Esophagus squamous epithelium (tissue), 5 donors: ENCODE measurements at regions not wholly inside any gene's neighbourhood (a gene's known extent, or its start where the extent isn't known, plus 50 kb on each side); places are given as distances from the start of the nearest gene placed in this dataset.

ENCODE experiments used
- DNase-seq: peaks from one replicate; lab custom pipeline; 2025; lab: John Stamatoyannopoulos, UW
- H3K27ac ChIP-seq, 4 donors: fragments of 200-600 bp; sonication (generic); one replicate each; pipeline ENCODE4 v1.5.1; 2016 to 2019; ENCODE audit warnings: mild to moderate bottlenecking in 1 of 4
- H3K27me3 ChIP-seq, 4 donors: fragments of 200-600 bp; sonication (generic); 1 replicate in 3 of 4; 2 replicates in 1 of 4; pipeline versions ENCODE4 v1.5.1 to v1.6.0; 2017 to 2021; ENCODE audit warnings: antibody characterized with exemption in 1 of 4
- H3K36me3 ChIP-seq, 3 donors: fragments of 200-600 bp; sonication (generic); one replicate each; pipeline ENCODE4 v1.5.1; 2016 to 2019
- H3K4me1 ChIP-seq, 3 donors: fragments of 200-600 bp; sonication (generic); one replicate each; pipeline ENCODE4 v1.5.1; 2017 to 2019
- H3K4me3 ChIP-seq, 4 donors: fragments of 200-600 bp; sonication (generic); 1 replicate in 3 of 4; 2 replicates in 1 of 4; pipeline ENCODE4 v1.5.1; 2016 to 2019; ENCODE audit warnings: mild to moderate bottlenecking in 2 of 4, moderate library complexity in 1 of 4
- H3K9me3 ChIP-seq, 3 donors: fragments of 200-600 bp; sonication (generic); one replicate each; pipeline ENCODE4 v1.5.1; 2016 to 2019
- CTCF ChIP-seq, 6 experiments: fragments of 450-650 bp in 4 of 6; fragments of 200-600 bp in 2 of 6; sonication (generic) in 2 of 6; IDR thresholded peaks; one replicate each; pipeline ENCODE4 v1.5.1; 2016 to 2019; ENCODE audit warnings: antibody characterized with exemption in 6 of 6, mild to moderate bottlenecking in 4 of 6, moderate library complexity in 4 of 6
- POLR2A ChIP-seq, 4 donors: fragments of 450-650 bp; IDR thresholded peaks; one replicate each; pipeline ENCODE4 v1.6.1; 2017; ENCODE audit warnings: antibody characterized with exemption in 4 of 4, mild to moderate bottlenecking in 4 of 4, moderate library complexity in 3 of 4
- WGBS, 2 donors: methylation state at CpG; one replicate each; pipeline ENCODE4 v1.1.5; 2018; 5-methylcytosine and 5-hydroxymethylcytosine counted together
- intact Hi-C: fragments of 100-400 bp; cut with DNase I; formaldehyde crosslinking; loops from one replicate; pipeline ENCODE4 v1.15.0; 2022
- donor health status: DM: yes; HTN: yes; CAD: no.

GRCh38 chr16:80459966-80460365, 80.8 kb upstream of the DYNLRB2 start:
- DNase-seq = no peak
- H3K36me3 ChIP-seq = no peaks in the 10 kb centered on the region
- H3K9me3 ChIP-seq = no peaks in the 10 kb centered on the region
- WGBS, 2 donors = 81 to 83% methylated on average over 4 of the region's 5 CpGs
- intact Hi-C loops = no loop called here
- H3K4me3 ChIP-seq = no peak overlapping the region
- no peaks in the 10 kb centered on the region for H3K4me1 ChIP-seq
- no peaks in the 10 kb centered on the region for H3K27me3 ChIP-seq
- no peak for TF ChIP-seq POLR2A (IDR thresholded peaks at IDR 0.05)
- no peak for TF ChIP-seq CTCF (IDR thresholded peaks at IDR 0.05)
- no peak overlapping the region for H3K27ac ChIP-seq

- H3K4me1 ChIP-seq = no peaks in the 10 kb centered on the region
- no peaks in the 10 kb centered on the region for H3K36me3 ChIP-seq
- intact Hi-C loops = no loop called here
- DNase-seq = no peak
- H3K27ac ChIP-seq = no peak overlapping the region
- no peaks in the 10 kb centered on the region for H3K27me3 ChIP-seq
- 58 to 67% methylated on average over 3 of the region's 3 CpGs for WGBS, 2 donors
- H3K9me3 ChIP-seq = no peaks in the 10 kb centered on the region
- H3K4me3 ChIP-seq = no peak overlapping the region
- TF ChIP-seq CTCF (IDR thresholded peaks at IDR 0.05) (no peak), POLR2A (IDR thresholded peaks at IDR 0.05) (no peak)
Measured at GRCh38 chr16:80459331-80459777, 81.4 kb upstream of the DYNLRB2 start.

- Histone ChIP-seq H3K27me3 (no peaks in the 10 kb centered on the region), H3K4me1 (no peaks in the 10 kb centered on the region), H3K9me3 (no peaks in the 10 kb centered on the region), H3K27ac (no peak overlapping the region), H3K4me3 (no peak overlapping the region), H3K36me3 (no peaks in the 10 kb centered on the region)
- TF ChIP-seq POLR2A (IDR thresholded peaks at IDR 0.05) = no peak
- TF ChIP-seq CTCF (IDR thresholded peaks at IDR 0.05) = no peak
- DNase-seq = no peak
- intact Hi-C loops = no loop called here
- WGBS, 2 donors = 17 to 25% methylated on average over 1 of the region's 1 CpG
Measured at GRCh38 chr16:80457871-80458270, 82.9 kb upstream of the DYNLRB2 start.

- no peak overlapping the region for H3K27ac ChIP-seq
- no peak for TF ChIP-seq CTCF (IDR thresholded peaks at IDR 0.05)
- no peak for TF ChIP-seq POLR2A (IDR thresholded peaks at IDR 0.05)
- no peak overlapping the region for H3K4me3 ChIP-seq
- H3K27me3 ChIP-seq = peaks cover 0 to 4% (median 0%) of the 10 kb centered on the region in 4 donors
- H3K36me3 ChIP-seq = no peaks in the 10 kb centered on the region
- no peaks in the 10 kb centered on the region for H3K9me3 ChIP-seq
- 91 to 94% methylated on average over 2 of the region's 2 CpGs for WGBS, 2 donors
- intact Hi-C loops = no loop called here
- no peaks in the 10 kb centered on the region for H3K4me1 ChIP-seq
- no peak for DNase-seq
Measured at GRCh38 chr16:80454802-80455201, 86.0 kb upstream of the DYNLRB2 start.

GRCh38 chr16:80449392-80449791, 91.4 kb upstream of the DYNLRB2 start:
- H3K27ac ChIP-seq = no peak overlapping the region
- 68 to 78% methylated on average over 8 of the region's 8 CpGs for WGBS, 2 donors
- no peaks in the 10 kb centered on the region for H3K9me3 ChIP-seq
- H3K27me3 ChIP-seq = peaks cover 0 to 11% (median 0%) of the 10 kb centered on the region in 4 donors
- DNase-seq = no peak
- no peaks in the 10 kb centered on the region for H3K36me3 ChIP-seq
- intact Hi-C loops = no loop called here
- H3K4me3 ChIP-seq = no peak overlapping the region
- TF ChIP-seq CTCF (IDR thresholded peaks at IDR 0.05) (no peak), POLR2A (IDR thresholded peaks at IDR 0.05) (no peak)
- no peaks in the 10 kb centered on the region for H3K4me1 ChIP-seq
